Activated CD4-positive, CD25-positive, alpha-beta regulatory T cell treated with anti-CD3 and anti-CD28 coated beads, Interleukin-2, amount 50 U/mL, for 72 hours (primary cell): ENCODE measurements at regions not wholly inside any gene's neighbourhood (a gene's known extent, or its start where the extent isn't known, plus 50 kb on each side); places are given as distances from the start of the nearest gene placed in this dataset.
"Not testable (repeated sequence)": the region's sequence is repeated elsewhere in the genome, so short reads cannot be mapped to it uniquely, and the experiment has no call there.

Source experiments
- DNase-seq: peaks from one replicate; pipeline ENCODE4 v3.0.0; 2021

DNA sequence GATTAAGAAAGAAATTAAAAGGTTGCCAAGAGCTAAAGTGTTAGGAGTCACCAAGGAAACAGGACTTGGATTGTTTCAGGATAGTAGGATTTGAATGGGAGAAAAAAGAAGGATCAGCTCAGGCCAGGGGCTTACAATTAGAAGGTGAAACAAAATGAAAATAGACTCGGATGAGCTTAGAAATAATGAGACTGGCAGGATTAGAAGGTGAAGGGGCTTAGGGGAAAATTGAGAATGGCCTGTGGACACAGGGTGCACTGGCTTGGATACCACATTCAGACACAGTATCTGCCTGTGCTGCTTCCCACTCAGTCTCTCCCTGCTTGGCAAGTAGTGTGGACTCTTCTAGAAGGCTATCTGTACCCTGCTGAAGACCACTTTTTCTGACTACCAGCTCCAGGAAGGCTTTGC, 206.1 kb upstream of the ATP10A start:
- DNase-seq, result no peak

DNA sequence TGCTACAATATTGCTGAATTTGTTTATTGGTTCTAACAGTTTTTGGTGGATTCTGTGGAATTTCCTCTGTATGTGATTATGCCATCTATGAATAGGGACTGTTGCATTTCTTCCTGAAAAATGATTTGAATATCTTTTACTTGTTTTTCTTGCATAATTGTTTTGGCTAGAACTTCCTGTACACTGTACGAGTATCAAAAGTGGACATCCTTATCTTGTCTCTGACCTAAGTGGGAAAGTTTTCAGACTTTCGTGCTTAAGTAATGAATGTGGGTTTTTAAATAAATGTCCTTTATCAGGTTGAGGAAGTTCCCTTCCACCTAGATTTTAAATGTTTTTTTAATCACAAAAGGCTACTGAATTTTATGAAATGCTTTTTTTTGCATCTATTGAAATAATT, 203.8 kb upstream of the ATP10A start:
- DNase-seq, result no peak

DNA sequence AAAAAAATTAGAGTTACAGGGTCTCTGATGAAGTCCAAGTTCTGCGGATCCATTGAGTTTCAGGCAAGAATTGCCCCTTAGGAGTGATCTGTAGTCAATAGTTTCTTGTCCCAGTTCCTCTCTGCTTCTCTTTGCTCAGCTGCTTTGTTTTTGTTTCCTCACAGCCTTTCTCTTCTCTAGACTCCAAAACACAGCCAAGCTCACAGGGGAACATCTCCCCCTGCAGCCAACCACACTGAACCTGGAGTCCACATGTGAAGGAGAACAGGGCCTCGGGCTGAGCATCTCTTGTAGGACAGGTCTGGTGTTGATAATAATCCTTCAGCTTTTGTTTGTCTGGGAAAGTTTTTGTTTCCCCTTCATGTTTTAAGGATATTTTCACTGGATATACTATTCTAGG, 202.6 kb upstream of the ATP10A start:
- no peak for DNase-seq

DNA sequence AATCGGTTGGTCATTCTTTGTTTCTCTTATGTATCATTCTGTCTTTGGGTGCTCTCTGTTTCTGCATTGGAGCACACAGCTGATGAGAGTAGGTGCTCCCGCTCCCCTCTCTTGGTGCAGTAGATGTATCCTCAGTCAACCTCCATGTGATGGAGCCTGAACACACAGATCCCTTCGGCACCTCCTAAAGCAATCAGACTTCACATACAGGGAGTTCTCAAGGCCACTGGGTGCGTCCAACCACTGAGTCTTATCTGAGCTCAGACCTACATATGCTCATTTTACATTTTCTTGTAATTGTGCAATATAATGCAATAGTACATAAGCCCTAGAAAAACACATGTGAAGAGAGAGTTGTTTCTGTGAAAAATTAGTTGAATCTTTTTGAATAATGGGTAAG, 198.1 kb upstream of the ATP10A start:
- DNase-seq, result no peak

DNA sequence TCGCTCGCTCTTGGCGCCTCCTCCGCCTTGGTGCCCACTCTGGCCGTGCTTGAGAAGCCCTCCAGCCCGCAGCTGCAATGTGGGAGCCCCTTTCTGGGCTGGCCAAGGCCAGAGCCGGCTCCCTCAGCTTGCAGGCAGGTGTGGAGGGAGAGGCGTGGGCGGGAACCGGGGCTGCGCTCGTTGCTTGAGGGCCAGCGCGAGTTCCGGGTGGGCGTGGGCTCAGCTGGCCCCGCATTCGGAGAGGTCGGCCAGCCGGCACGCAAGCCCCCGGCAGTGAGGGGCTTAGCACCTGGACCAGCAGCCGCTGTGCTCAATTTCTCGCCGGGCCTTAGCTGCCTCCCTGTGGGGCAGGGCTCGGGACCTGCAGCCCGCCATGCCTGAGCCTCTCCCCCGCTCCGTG, 193.6 kb upstream of the ATP10A start:
- DNase-seq, result not testable (repeated sequence)

DNA sequence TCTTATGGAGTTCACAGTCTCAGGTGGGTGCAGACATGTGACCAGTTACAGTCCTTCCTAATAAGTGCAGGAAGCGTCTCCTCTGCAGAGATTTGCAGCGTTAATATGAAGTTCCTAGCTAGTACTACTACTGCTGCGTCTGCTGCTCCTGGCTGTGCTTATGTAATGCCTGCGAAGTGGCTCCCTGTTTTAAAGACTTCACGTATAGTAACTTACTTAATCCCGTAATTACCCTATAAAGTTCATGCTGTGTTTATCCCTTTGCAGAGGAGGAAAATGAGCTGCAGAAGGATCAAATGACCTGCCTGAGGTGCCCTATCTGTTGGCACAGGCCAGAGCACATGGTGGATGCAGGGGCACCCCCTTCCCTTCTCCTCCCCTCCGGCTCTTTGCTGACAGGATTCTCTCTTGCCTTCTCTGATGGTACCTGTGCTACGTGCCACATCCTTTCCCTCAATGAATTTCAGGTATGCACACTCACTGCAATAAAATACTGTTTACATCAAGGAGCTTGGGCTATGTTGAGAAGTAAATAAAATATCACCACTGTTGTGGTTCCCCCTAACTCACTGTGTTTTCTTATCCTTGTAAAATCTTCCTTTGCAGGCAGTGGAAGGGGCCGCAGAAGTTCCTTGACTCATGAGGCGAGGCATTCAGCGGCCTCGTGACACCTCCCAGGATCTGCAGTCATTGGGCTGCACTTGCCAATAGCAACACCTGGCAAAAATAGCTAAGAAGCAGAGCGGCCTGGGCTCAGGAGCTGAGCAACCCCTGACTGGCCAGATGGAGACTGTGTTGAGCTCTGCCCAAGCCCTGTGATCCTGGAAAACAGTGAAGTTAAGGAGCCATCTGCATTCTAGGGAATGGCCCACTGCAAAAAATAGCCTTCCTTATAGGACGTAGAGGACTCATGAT, 188.9 kb upstream of the ATP10A start:
- no peak for DNase-seq

DNA sequence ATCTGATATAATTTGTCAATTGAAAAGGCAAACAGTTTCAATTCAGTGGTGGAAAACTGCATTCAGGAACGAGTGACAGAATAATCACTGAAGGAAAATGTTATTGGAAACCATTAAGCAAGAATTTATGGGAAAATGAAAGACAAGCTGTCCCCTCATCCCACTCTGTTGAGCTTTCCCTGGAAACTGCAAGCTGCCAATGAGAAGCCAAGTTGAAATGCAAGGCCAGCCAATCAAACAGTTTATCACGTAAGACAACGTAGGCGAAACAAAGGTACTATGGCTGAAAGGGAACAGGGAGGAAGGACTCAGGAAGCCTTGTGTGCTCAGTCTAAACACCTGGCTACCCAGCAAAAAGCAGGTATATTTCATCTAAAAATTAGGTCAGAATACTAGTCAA, 187.9 kb upstream of the ATP10A start:
- no peak for DNase-seq

DNA sequence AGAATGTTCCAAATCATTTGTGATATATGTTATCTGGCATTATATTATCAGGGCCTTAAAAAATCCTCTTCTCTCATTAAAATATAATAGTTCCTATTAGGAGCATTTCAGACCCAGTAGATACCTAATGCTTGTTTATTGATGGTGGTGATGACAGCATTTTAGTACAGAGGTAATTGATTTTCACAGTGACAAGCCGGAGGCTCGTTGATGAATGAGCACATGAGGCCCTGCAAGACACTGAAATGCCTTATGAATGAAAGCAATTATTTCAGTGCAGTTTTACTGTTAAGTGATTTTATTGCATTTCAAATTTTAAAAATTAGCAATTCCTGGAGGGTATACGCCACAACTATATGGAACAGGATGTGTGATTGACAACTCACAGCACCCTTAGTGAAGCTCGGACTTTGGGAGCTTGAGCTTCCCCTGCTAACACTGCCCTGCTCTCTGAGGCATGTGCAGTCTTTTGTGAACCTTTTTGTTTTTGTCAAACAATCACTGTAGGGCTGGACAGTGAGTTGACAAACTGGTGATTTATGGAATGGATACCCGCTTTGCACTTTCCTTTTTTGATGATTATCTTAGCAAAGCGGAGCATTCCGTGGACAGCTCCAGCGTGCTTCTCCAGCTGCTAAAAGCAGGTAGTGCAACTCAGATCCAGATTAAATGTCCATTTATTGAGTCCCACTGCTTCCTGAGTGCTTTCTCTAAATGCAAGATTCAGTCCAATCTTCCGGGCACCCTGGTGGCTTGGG, 187.0 kb upstream of the ATP10A start:
- DNase-seq, result no peak

DNA sequence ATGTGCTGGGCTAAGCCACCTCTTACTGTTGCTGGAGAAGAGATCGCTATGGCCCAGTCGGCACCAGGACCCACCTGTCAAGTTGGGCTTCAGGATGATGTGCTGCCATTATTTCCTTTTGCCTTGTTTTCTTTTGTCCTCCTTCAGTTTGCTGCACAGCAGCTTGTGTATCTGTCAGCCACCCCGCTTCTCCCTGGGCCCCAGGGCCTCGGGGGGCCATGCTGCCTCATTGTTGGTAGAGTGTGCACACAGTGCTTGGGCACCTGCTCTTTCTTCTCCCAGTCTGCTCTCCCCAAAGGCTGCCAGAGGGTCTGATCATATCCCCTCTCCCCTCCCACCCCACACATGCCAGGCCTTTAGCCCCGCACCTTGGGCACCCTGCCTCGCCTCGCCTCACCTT, 185.5 kb upstream of the ATP10A start:
- no peak for DNase-seq

DNA sequence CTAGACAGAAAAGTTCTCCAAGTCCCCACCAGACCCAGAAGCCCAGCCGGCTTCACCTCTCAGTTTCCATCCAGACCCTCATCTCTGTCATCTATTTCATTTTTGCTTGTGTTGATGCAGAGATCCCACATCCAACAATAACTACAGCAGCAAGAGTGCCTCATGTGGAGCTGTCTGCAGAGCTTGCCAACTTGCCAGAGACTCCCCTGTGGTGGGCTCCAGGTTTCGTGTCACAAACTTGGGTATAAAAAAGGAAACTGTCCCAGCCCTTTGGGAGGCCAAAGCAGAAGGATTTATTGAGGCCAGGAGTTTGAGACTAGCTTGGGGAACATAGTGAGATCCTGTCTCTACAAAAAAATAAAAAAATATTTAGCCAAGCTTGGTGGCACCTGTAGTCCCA, 182.4 kb upstream of the ATP10A start:
- DNase-seq, result no peak

DNA sequence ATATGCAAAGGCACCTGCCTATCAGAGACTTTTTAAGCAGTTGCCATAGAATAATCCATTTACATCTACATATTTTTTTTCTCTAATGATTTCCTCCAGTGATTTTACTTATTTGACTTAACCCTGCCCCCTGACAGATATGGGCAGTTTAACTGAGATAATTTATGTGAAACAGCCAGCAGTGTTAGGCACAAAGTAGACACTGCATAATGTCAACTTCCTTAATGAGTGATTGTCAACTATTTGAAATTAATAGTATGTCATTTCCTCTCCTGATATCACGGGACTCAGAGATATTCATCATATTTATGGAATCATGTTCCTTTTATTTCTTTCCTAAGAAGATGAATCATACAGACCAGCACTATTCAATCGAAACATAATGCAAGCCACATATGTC, 179.9 kb upstream of the ATP10A start:
- DNase-seq, result no peak

DNA sequence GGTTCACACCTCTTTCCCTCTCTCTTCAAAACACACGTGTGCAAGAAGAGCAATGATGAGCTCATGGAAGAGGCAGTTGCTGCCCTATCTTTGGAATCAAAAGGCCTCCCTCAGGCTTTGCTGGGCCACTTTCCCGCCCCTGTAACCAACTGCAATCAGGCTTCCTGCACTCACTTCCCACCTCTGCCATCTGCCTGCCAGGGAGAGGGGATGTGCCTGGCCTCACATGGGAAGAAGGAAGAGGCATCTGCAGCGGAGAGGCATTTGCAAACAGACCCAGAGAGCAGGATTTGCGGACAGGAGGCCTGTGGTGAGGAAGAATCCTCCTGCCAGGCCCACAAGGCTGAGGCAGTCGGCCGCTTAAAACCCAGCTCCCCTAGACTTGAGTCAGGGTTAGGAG, 175.6 kb upstream of the ATP10A start:
- DNase-seq, result no peak

DNA sequence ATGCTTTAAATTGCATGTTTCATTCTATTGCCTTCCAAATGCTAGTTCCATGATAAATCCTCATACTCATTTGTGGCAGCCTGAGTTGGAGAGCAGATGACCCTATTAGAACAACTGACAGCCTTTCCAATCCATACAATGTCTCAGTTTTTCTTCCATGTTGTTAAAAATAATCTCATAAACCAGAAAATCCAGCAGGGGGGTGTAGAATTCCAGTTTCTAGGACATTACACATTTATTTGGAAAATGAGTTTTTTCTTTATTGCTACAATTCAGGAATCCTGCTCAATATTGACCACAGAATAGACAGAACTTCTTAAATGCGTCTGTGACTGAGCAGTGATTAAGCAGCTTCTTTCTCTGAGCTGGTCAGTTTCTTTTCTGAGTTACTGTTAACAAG, 174.2 kb upstream of the ATP10A start:
- no peak for DNase-seq

DNA sequence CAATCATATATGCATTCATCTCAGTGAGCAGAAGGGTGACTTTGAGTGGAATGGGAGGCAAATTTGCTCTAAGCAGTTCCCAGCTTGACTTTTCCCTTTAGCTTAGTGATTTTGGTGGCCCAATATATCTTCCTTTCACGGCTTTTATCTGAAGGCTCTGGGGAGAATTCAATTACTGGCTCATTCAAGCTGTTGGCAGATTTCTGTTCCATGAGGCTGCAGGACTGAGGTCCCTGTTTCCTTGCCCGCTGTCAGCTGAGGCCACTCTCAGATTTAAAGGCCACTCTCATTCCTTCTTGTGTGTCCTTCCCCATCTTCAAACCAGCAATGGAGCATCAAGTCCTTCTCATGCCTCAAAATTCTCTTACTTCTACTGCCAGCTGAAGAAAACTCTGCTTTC, 170.4 kb upstream of the ATP10A start:
- DNase-seq, result no peak

DNA sequence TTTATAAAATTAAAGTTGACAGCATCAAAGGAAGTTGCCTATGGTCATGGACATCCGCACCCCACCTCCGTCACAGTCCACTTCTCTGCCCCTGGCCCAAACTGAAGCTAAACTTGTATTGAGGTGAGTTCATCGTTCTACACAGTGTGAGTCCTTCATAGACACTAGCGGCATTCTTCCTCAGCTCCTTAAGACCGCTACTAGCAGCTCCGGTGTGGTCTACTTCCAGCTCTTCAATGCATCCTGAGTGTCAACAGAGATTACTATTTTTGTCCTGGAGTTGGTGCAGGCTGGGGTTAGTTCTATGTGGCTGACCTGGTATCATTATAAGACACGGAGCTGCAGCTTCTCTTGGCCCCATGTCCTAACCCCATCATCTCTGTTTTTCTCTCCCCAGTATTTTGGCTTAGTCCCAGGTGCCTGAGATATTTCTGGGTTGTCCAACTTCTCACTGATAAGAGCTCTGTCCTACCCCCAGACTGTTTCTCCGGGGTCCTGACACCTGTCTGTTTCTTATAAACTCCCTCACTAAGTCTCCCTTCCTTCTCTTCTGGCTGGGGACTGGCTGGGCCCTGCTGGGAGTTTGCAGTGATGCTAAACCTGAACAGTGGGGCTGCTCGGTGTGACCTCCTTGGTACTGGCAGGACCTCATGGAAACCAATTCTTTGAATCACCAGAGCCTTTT, 169.2 kb upstream of the ATP10A start:
- DNase-seq, result no peak

DNA sequence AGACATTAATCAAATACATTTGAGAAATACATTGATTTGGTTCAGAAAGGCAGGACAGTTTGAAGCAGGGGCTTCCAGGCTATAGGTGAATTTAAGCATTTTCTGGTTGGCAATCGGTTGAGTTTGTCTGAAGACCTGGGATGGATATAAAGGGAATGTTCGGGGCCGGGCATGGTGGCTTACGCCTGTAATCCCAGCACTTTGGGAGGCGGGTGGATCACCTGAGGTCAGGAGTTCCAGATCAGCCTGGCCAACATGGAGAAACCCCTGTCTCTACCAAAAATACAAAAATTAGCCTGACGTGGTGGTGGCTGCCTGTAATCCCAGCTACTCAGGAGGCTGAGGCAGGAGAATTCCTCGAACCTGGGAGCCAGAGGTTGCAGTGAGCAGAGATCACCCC, 166.5 kb upstream of the ATP10A start:
- not testable (repeated sequence) for DNase-seq

DNA sequence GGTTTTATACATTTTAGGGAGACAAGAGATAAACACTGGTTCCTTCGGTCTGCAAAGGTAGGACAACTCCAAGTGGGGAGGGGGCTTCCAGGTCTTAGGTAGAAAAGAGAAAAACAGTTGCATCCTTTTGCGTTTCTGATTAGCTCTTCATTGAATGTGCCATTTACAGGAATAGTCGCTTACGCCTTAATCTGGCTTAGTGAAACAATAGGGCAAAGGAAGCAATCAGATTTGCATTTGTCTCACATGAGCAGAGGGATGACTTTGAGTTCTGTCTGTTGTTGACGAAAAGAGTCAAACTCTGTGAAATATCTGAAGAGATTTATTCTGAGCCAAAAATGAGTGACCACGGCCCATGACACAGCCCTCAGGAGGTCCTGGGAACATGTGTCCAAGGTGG, 166.0 kb upstream of the ATP10A start:
- no peak for DNase-seq

DNA sequence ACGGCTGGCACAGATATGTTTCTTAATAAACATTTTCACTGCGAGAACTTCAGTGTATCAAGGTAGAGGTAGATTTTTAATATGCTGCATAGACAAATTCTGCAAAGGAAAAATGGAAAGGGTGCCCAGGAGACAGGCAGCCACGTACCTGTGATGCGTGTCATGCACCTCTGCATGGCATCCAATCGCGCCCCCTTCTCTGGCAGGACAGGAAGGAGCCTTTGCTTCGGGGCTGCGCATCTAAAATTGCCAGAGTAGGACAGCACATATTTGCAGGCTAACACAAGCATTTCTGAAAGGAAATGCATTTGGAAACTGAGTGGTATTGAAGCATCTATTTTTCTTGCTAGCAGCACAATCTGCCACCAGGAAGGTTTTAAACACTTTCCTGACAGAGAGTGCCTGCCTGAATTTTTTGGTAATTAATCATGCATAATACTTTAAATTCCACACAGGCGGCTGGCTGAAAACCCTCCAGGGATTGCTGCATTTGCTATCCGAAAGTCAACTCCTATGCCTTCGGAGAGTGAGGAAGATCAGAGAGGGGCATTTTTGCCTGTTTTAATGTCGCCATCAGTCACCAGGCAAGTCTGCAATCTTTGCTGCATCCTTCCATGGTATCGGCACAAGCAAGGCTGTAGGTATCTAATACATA, 165.1 kb upstream of the ATP10A start:
- no peak for DNase-seq

DNA sequence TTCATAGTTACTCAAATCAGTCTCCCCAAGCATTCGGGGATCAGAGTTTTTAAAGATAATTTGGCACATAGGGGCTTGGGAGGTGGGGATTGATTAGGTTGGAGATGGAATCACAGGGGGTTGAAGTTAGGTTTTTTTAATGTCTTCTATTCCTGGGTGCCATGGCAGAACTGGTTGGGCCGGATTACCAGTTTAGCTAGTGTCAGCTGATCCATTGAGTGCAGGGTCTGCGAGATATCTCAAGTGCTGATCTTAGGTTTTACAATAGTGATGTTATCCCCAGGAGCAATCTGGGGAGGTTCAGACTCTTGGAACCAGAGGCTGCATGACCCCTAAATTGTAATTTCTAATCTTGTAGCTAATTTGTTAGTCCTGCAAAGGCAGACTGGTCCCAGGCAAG, 163.5 kb upstream of the ATP10A start:
- DNase-seq, result not testable (repeated sequence)

DNA sequence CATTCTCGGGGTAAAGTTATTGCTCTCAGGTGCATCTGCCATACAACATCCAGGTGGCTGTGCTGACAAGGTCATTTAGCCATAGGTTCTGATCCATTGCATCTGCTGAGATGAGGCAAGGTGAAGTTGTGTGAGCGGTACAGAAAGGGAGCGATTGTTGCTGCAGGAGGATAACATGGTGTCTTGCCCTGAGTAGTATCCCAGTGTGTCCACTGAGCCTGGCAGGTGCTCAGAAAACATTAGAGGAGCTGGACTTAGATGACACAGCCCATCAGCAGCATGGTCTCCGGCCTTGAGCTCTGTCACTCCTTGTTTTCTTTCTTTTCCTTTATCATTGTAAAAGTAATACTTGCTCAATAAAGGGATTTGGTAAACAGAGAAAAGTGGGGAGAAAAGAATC, 161.1 kb upstream of the ATP10A start:
- no peak for DNase-seq

DNA sequence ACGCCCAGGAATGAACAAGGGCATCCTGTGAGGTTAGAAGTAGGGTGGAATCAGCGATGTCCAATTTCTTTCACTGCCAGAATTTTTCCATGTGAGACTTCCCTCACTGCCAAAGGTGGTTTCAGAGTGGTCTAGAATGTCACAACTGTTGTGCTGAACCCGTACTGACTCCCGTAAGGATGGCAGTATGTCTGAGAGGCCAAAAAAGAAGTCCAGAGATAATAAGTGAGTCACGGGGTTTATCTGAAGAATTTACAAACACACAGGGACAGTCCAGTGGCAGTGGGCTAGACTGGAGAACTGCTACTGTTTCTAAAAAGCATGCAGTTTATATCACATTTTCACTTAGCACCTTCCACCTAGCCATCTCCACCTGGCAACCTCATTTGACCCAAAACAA, 160.6 kb upstream of the ATP10A start:
- no peak for DNase-seq

DNA sequence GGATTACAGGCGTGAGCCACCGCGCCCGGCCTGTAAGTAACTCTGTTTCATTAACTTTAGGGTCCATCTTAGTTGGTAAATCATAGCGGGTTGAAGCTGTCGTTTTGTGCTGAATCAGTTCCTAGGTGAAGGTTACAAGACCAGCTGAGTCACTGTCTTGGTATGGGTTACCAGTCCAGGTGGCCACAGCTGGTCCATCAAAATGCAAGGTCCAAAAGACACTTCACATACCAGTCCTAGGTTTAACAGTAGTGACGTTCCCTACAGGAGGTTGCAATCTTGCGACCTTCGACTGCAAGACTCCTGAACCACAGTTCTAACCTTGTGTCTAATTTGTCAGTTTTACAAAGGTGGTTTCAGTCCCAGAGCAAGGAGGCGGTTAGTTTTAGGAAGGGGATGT, 160.1 kb upstream of the ATP10A start:
- no peak for DNase-seq

DNA sequence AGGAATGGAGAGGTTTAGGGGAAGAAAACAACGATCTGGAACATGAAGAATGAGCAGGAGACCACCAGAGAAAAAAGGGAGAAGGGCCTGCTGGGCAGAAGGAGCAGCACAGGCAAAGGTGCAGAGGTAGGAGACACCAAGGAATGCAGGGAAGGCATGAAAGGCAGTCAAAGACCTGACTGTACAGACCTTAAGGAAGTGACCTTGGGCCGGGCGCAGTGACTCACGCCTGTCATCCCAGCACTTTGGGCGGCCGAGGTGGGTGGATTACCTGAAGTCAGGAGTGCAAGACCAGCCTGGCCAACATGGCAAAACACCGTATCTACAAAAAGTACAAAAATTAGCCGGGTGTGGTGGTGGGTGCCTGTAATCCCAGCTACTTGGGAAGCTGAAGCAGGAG, 157.7 kb upstream of the ATP10A start:
- DNase-seq, result no peak
